Colonic mucosa (tissue), 4 donors: ENCODE measurements at regions not wholly inside any gene's neighbourhood (a gene's known extent, or its start where the extent isn't known, plus 50 kb on each side); places are given as distances from the start of the nearest gene placed in this dataset.

Experiments used
- DNase-seq: peaks from one replicate; pipeline ENCODE4 v3.0.0-alpha.2; 2020
- H3K27ac ChIP-seq: fragments of 200-600 bp; one replicate; pipeline ENCODE4 v1.8.0; 2021
- H3K27me3 ChIP-seq: fragments of 200-600 bp; one replicate; pipeline ENCODE4 v1.8.0; 2021
- H3K36me3 ChIP-seq: fragments of 200-600 bp; one replicate; pipeline ENCODE4 v1.8.0; 2021
- H3K4me1 ChIP-seq: fragments of 200-600 bp; one replicate; pipeline ENCODE4 v1.8.0; 2021; ENCODE audit warnings: mild to moderate bottlenecking
- H3K4me3 ChIP-seq: fragments of 200-600 bp; one replicate; pipeline ENCODE4 v1.8.0; 2021
- H3K9ac ChIP-seq, 2 donors: one replicate each; pipeline ENCODE4 v1.7.0; 2013; ENCODE audit warnings: control low read depth in 2 of 2, low read depth in 2 of 2, low read length in 2 of 2
- H3K9me3 ChIP-seq: fragments of 200-600 bp; one replicate; pipeline ENCODE4 v1.8.0; 2021
- intact Hi-C: fragments of 100-400 bp; cut with DNase I; formaldehyde crosslinking; loops from one replicate; pipeline ENCODE4 v1.14.1; 2022
- TF ChIP-seq, protein P1 (sequence below): fragments of 200-600 bp; IDR thresholded peaks from one replicate; pipeline ENCODE4 v1.8.0; 2022; ENCODE audit warnings: antibody characterized with exemption, mild to moderate bottlenecking
- donor health status: healthy.
- donor health status: DM: no; HTN: no; CAD: no.
- donor health status: DM: no; HTN: no; CAD: no.

DNA sequence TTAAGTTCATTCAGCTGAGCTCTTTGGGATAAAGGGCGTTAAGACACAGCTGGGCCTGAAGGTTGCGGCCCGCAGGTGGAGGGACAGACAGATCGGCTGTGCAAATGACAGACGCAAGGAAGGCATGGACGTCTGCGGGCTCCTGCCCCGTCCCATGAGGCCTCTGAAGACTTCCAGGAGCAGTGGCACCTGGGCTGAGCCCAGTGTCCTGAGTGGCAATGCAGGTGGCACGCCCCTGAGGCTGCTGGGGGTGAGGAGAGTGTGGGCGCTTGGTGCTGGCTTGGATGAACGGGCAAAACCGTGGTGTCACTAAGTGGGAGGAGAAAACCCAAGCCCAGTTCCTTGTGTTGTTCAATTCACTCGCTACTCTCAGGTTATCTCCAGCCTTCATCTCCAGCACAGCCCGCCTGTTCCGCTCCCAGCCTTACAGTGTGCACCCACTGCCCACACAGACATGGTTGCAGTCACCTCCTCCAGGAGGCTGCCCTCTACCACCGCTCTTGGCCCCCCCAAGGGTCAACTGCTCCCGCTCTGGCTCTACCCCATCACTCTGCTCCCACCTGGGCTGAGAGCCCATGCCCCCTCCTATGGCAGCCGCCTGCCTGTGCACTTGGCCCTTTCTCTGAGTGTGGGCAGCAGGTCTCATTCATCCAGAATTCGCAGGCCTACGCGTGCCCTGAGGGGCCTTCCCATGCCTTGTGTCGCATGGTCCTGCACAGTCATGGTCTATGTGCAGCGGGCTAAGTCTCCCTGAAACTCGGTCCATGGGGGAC lies 50.3 kb downstream of the PTGR3 start:
- no peak for DNase-seq
- no peaks in the 10 kb centered on the region for H3K27me3 ChIP-seq
- no peaks in the 10 kb centered on the region for H3K4me1 ChIP-seq
- no peak overlapping the region for H3K27ac ChIP-seq
- TF ChIP-seq, protein P1, sequence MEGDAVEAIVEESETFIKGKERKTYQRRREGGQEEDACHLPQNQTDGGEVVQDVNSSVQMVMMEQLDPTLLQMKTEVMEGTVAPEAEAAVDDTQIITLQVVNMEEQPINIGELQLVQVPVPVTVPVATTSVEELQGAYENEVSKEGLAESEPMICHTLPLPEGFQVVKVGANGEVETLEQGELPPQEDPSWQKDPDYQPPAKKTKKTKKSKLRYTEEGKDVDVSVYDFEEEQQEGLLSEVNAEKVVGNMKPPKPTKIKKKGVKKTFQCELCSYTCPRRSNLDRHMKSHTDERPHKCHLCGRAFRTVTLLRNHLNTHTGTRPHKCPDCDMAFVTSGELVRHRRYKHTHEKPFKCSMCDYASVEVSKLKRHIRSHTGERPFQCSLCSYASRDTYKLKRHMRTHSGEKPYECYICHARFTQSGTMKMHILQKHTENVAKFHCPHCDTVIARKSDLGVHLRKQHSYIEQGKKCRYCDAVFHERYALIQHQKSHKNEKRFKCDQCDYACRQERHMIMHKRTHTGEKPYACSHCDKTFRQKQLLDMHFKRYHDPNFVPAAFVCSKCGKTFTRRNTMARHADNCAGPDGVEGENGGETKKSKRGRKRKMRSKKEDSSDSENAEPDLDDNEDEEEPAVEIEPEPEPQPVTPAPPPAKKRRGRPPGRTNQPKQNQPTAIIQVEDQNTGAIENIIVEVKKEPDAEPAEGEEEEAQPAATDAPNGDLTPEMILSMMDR, result no peak
- intact Hi-C loops, result no loop called here
- H3K9me3 ChIP-seq, result no peaks in the 10 kb centered on the region
- H3K9ac ChIP-seq, result no peak overlapping the region
- no peaks in the 10 kb centered on the region for H3K36me3 ChIP-seq
- H3K4me3 ChIP-seq, result no peak overlapping the region

DNA sequence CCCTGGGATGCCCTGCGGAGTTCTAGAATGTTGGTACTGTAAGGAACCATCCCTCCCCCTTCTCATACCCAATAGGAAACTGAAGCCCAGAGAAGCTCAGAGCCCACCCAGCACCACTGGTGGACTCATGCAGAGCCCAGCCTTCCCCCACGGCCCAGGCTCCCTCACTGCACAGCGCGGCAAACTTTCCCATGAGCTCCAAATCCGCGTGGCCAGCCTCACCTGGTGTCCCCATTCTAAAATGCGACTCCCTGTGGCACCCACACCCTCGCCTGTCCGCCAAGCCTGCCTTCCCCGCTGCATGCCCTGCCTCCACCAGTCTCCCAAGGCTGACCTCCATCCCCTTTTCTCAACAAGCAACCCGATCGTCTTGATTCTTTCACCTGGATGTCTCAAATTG lies 51.1 kb downstream of the PTGR3 start:
- intact Hi-C loops, result no loop called here
- Histone ChIP-seq H3K4me1 (no peaks in the 10 kb centered on the region), H3K27ac (no peak overlapping the region), H3K4me3 (no peak overlapping the region), H3K9me3 (no peaks in the 10 kb centered on the region), H3K9ac (no peak overlapping the region), H3K36me3 (no peaks in the 10 kb centered on the region), H3K27me3 (no peaks in the 10 kb centered on the region)
- DNase-seq, result no peak
- TF ChIP-seq, protein P1, result no peak

DNA sequence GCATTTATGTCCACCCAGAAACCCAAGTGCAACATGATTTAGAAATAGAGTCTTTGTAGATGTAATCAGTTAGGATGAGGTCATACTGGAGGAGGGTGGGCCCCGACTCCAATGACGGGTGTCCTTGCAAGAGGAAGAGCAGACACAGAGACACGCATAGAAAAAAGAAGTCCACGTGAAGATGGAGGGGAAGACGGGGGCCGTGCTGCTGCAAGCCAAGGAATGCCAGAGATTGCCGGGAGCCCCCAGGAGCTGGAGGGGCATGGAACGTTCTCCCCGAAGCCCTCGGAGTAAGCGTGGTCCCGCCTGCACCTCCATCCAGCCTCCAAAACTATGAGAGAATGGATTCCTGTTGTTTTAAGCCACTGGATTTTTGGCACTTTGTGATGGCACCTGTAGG lies 51.6 kb downstream of the PTGR3 start:
- H3K9ac ChIP-seq, result no peak overlapping the region
- H3K27me3 ChIP-seq, result no peaks in the 10 kb centered on the region
- TF ChIP-seq, protein P1, result no peak
- H3K27ac ChIP-seq, result no peak overlapping the region
- H3K4me3 ChIP-seq, result no peak overlapping the region
- H3K9me3 ChIP-seq, result no peaks in the 10 kb centered on the region
- no peaks in the 10 kb centered on the region for H3K36me3 ChIP-seq
- DNase-seq, result no peak
- H3K4me1 ChIP-seq, result no peaks in the 10 kb centered on the region
- intact Hi-C loops, result no loop called here

DNA sequence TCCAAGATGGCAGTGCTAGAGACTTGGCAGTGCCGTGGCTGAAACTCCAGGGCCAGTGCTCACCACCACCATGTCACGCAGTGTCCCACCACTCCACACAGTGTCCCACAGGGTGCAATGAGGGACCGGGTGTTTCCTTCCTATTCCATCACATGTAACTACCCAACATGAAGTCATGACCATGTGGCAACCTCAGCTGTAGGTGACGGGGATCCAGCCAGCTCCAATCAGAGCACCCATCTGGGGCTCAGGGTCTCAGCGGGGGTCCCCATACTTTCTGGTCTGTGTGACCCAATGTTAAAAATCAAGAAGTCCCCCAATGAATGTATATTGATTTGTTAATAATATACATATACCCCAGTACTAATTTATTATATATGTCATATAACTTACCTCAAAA lies 52.1 kb downstream of the PTGR3 start:
- no peaks in the 10 kb centered on the region for H3K27me3 ChIP-seq
- H3K9me3 ChIP-seq, result no peaks in the 10 kb centered on the region
- intact Hi-C loops, result no loop called here
- DNase-seq, result no peak
- H3K4me3 ChIP-seq, result no peak overlapping the region
- H3K36me3 ChIP-seq, result no peaks in the 10 kb centered on the region
- H3K27ac ChIP-seq, result no peak overlapping the region
- TF ChIP-seq, protein P1, result no peak
- no peak overlapping the region for H3K9ac ChIP-seq
- H3K4me1 ChIP-seq, result no peaks in the 10 kb centered on the region

DNA sequence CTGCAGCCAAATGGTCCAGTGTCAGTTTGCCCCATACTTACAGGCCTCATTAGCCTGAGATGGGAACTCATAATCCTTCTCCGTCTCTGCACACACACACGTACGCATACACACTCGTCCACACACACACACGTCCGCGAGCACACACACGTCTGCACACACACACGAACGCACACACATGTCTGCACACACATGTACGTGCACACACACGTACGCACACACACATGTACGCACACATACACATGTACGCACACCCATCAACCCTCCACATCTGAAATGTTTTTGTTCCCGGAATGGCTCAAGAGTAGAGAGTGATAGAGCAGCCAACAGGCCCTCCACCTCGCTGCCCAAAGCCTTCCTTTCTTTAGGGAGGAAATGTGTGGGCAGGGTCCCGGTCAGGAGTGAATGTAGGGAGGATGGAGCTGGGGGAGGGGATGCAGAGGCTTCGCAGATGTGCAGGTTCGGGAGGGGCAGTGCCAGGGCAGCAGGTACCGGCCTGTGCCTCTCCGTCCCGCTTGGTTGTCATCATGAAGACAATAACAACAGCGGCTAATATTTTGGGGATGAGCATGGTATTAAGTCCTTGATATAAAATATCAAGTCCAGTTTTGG lies 52.7 kb downstream of the PTGR3 start:
- Histone ChIP-seq H3K27ac (no peak overlapping the region), H3K9me3 (no peaks in the 10 kb centered on the region), H3K4me3 (no peak overlapping the region), H3K27me3 (no peaks in the 10 kb centered on the region), H3K9ac (no peak overlapping the region), H3K4me1 (no peaks in the 10 kb centered on the region), H3K36me3 (no peaks in the 10 kb centered on the region)
- intact Hi-C loops, result no loop called here
- TF ChIP-seq, protein P1, result no peak
- no peak for DNase-seq
